ENCODE measurements at regions not wholly inside any gene's neighbourhood (a gene's known extent, or its start where the extent isn't known, plus 50 kb on each side); places are given as distances from the start of the nearest gene placed in this dataset.

- TF ChIP-seq, protein P1, sequence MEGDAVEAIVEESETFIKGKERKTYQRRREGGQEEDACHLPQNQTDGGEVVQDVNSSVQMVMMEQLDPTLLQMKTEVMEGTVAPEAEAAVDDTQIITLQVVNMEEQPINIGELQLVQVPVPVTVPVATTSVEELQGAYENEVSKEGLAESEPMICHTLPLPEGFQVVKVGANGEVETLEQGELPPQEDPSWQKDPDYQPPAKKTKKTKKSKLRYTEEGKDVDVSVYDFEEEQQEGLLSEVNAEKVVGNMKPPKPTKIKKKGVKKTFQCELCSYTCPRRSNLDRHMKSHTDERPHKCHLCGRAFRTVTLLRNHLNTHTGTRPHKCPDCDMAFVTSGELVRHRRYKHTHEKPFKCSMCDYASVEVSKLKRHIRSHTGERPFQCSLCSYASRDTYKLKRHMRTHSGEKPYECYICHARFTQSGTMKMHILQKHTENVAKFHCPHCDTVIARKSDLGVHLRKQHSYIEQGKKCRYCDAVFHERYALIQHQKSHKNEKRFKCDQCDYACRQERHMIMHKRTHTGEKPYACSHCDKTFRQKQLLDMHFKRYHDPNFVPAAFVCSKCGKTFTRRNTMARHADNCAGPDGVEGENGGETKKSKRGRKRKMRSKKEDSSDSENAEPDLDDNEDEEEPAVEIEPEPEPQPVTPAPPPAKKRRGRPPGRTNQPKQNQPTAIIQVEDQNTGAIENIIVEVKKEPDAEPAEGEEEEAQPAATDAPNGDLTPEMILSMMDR (IDR thresholded peaks at IDR 0.05), result no peak
- TF ChIP-seq POLR2A (IDR thresholded peaks at IDR 0.05), result no peak
These were observed 78.3 kb downstream of the OTUD1 start for GRCh38 chr10:23517155-23517554.

Data from Peyer's patch (tissue), 4 donors.